HUES48 (cell line): ENCODE measurements at regions not wholly inside any gene's neighbourhood (a gene's known extent, or its start where the extent isn't known, plus 50 kb on each side); places are given as distances from the start of the nearest gene placed in this dataset.
"Not testable (repeated sequence)": the region's sequence is repeated elsewhere in the genome, so short reads cannot be mapped to it uniquely, and the experiment has no call there.

Experiments used
- H3K27ac ChIP-seq: one replicate; pipeline ENCODE4 v1.7.0; 2013; ENCODE audit warnings: low read depth, low read length, inconsistent platforms
- H3K27me3 ChIP-seq: 2 replicates; pipeline ENCODE4 v1.6.1; 2013; ENCODE audit warnings: mild to moderate bottlenecking, low read length; ENCODE audit not compliant: control insufficient read depth, insufficient read depth
- H3K36me3 ChIP-seq: 2 replicates; pipeline ENCODE4 v1.6.1; 2013; ENCODE audit warnings: low read length; ENCODE audit not compliant: control insufficient read depth, insufficient read depth
- H3K4me1 ChIP-seq: 2 replicates; pipeline ENCODE4 v1.6.1; 2013; ENCODE audit warnings: mild to moderate bottlenecking, low read length; ENCODE audit not compliant: control insufficient read depth, insufficient read depth
- H3K4me3 ChIP-seq: 2 replicates; pipeline ENCODE4 v1.5.1; 2013; ENCODE audit warnings: mild to moderate bottlenecking, low read depth, low read length
- H3K9ac ChIP-seq: 2 replicates; pipeline ENCODE4 v1.6.1; 2013; ENCODE audit warnings: mild to moderate bottlenecking, low read depth, low read length, moderate library complexity
- H3K9me3 ChIP-seq: 2 replicates; pipeline ENCODE4 v1.6.1; 2013; ENCODE audit warnings: low read length; ENCODE audit not compliant: control insufficient read depth, insufficient read depth

DNA sequence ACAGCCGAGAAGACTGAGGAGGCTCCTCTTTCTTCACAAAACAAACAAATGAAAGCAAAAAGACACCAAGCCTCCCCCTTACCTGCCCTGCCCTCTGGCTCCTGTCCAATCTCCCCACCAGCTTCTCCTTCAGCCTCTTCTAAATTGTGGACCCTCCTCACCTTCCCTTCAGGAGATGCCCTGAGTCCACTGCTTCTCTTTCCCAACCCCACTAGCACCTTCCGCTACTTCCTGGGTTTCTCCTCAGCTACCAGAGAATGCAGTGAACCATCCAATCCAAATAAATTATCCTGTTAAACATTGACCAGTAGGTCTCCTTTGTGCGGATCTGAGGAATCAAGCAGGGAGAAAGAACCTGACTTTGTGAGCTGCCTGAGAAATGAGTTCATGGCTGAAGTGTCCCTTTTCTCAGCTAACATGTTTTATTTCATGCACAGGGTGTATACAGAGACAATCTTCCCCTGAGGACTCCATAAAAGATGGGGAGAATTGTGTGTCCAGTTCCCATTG is 63.2 kb upstream of the VPREB1 start:
- Histone ChIP-seq H3K27ac (no peak overlapping the region), H3K27me3 (peaks cover 99% of the 10 kb centered on the region), H3K4me1 (no peaks in the 10 kb centered on the region), H3K9me3 (no peaks in the 10 kb centered on the region), H3K36me3 (no peaks in the 10 kb centered on the region), H3K9ac (no peak overlapping the region), H3K4me3 (no peak overlapping the region)

DNA sequence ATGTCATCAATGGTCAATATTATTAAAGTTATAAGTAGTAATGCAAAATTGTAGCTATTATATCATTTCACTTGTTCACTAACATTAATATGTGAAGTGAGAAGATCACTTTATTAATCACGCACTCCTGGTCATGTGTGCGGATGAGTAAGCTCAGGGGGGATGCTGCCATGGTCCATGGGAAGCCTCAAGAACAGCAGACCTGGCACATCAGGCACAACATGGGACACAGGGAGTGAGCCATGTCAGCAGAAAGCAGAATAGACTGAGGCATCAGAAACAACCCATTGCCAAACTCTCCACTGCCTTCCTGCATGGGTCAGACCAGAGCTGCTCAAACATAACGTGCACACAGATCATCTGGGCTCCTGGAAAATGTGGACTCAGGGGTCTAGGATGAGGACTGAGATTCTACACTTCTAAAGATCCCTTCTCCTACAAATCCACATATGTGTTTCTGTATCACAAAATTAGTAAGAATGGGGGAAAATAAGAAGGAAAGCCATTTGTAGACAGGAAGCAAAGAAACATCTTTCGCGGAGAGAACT is 63.8 kb upstream of the VPREB1 start:
- H3K9me3 ChIP-seq = no peaks in the 10 kb centered on the region
- no peaks in the 10 kb centered on the region for H3K36me3 ChIP-seq
- no peak overlapping the region for H3K4me3 ChIP-seq
- peaks cover 99% of the 10 kb centered on the region for H3K27me3 ChIP-seq
- H3K9ac ChIP-seq = no peak overlapping the region
- H3K4me1 ChIP-seq = no peaks in the 10 kb centered on the region
- no peak overlapping the region for H3K27ac ChIP-seq

DNA sequence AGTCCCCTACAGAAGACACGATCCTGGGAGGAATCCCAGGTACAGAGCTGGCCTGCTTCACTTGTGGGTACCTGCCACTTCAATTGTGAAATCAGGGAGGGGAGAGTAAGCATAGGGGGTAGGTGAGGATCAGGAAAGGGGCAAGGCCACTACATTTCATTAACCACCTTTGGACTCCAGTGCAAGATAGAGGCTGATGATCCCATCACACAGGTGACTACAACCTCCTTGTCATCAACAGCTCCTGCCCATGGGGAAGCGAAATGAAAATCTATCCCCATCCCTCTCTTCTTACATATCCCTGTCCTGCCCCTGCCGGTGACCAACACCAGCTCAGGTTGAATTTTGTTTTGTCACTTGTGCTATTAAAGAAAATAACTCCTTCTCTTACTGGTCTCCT is 64.7 kb upstream of the VPREB1 start:
- peaks cover 93% of the 10 kb centered on the region for H3K27me3 ChIP-seq
- H3K4me1 ChIP-seq = no peaks in the 10 kb centered on the region
- H3K36me3 ChIP-seq = no peaks in the 10 kb centered on the region
- no peak overlapping the region for H3K4me3 ChIP-seq
- H3K27ac ChIP-seq = no peak overlapping the region
- no peak overlapping the region for H3K9ac ChIP-seq
- H3K9me3 ChIP-seq = no peaks in the 10 kb centered on the region

DNA sequence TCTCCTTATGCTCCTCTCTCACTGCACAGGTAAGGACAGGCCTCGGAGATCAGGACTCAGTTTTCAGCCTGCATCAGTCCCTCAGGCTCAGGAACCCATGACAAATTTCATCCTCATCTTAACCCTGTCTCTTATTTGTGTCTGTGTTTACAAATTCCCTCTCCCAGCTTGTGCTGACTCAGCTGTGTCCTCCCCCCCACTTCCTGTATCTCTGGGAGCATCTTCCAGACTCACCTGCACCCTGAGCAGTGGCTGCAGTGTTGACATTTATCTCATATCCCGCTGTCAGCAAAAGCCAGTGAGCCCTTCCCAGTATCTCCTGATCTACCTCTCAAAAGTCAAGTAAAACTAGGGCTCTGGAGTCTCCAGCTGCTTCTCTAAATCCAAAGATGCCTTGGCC is 65.6 kb upstream of the VPREB1 start:
- Histone ChIP-seq H3K4me1 (no peaks in the 10 kb centered on the region), H3K27me3 (peaks cover 89% of the 10 kb centered on the region), H3K27ac (no peak overlapping the region), H3K36me3 (no peaks in the 10 kb centered on the region), H3K9ac (no peak overlapping the region), H3K4me3 (no peak overlapping the region), H3K9me3 (no peaks in the 10 kb centered on the region)

DNA sequence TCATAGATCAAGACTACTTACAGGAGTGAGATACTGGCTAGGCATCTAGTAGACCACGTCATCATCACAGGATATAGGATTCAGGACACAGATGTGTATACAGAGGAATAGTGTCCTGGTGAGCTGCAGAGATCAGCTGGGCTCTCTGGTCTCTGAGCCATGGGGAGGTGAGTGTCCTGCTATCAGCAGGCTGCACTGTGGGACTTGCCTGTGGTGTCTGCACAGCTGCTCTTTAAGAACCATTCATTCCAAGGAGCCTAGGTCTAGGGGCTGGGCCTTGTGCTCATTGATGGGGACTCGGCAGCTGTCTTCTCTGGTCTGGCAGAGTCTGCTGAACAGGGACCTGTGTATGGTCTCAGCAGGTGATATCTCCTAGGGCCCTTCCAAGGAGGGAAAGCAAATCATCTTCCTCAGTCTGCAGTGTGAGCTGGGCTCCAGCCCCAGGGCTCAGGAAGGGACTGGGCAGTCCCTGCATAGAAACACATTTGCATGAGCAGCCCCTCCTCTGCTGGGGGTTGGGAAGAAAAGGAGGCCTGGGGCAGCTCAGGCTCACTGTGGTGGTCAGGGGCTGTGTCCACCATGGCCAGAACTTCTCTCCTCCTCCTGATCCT is 66.1 kb upstream of the VPREB1 start:
- H3K27me3 ChIP-seq = peaks cover 87% of the 10 kb centered on the region
- no peak overlapping the region for H3K4me3 ChIP-seq

DNA sequence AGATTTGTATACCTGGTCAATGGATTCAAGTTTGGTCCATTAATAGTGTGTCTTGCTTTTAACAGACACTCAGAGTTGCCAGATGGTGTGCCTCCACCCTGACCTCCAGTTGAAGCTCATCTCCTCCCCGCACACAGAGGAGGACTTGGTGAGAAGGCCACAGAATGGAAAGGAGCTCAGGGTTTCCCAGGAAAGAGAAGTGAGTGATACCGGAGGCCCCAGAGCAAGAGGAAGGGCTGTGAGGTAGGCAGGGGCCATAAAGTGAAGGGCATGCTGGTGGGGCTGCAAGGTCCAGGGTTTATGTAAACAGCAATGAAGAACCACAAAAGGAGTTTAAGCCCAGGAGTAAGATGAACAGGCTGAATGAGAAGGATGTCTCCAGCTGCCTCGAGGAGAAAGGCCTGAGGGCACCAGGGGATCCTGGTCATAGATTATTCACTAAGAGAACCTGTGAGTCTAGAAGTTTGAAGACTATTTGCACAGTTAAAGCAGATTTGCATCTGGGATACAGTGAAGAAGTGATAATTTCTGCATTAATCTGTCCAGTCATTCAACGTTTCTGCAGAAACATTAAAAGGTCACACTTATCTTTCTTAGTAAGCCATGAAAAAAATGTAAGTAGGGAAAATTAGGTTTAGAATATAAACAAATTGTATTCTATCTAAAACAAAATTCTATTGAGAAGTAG is 67.5 kb upstream of the VPREB1 start:
- Histone ChIP-seq H3K27ac (no peak overlapping the region), H3K4me1 (no peaks in the 10 kb centered on the region), H3K9ac (no peak overlapping the region), H3K9me3 (no peaks in the 10 kb centered on the region), H3K27me3 (peaks cover 84% of the 10 kb centered on the region), H3K4me3 (no peak overlapping the region), H3K36me3 (no peaks in the 10 kb centered on the region)

More for the DNA sequence above, 66.1 kb upstream of the VPREB1 start:
- H3K9me3 ChIP-seq = no peaks in the 10 kb centered on the region
- H3K9ac ChIP-seq = no peak overlapping the region
- H3K27ac ChIP-seq = no peak overlapping the region
- no peaks in the 10 kb centered on the region for H3K4me1 ChIP-seq
- H3K36me3 ChIP-seq = no peaks in the 10 kb centered on the region

DNA sequence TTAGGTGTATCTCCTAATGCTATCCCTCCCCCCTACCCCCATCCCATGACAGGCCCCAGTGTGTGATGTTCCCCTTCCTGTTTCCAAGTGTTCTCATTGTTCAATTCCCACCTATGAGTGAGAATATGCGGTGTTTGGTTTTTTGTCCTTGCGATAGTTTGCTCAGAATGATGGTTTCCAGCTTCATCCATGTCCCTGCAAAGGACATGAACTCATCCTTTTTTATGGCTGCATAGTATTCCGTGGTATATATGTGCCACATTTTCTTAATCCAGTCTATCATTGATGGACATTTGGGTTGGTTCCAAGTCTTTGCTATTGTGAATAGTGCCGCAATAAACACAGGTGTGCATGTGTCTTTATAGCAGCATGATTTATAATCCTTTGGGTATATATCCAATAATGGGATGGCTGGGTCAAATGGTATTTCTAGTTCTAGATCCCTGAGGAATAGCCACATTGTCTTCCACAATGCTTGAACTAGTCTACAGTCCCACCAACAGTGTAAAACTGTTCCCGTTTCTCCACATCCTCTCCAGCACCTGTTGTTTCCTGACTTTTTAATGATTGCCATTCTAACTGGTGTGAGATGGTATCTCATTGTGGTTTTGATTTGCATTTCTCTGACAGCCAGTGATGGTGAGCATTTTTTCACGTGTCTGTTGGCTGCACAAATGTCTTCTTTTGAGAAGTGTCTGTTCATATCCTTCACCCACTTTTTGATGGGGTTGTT is 71.5 kb upstream of the VPREB1 start:
- not testable (repeated sequence) for H3K27ac ChIP-seq, H3K9ac ChIP-seq, H3K4me1 ChIP-seq, H3K36me3 ChIP-seq, H3K4me3 ChIP-seq, H3K9me3 ChIP-seq
- peaks cover 84% of the 10 kb centered on the region for H3K27me3 ChIP-seq

DNA sequence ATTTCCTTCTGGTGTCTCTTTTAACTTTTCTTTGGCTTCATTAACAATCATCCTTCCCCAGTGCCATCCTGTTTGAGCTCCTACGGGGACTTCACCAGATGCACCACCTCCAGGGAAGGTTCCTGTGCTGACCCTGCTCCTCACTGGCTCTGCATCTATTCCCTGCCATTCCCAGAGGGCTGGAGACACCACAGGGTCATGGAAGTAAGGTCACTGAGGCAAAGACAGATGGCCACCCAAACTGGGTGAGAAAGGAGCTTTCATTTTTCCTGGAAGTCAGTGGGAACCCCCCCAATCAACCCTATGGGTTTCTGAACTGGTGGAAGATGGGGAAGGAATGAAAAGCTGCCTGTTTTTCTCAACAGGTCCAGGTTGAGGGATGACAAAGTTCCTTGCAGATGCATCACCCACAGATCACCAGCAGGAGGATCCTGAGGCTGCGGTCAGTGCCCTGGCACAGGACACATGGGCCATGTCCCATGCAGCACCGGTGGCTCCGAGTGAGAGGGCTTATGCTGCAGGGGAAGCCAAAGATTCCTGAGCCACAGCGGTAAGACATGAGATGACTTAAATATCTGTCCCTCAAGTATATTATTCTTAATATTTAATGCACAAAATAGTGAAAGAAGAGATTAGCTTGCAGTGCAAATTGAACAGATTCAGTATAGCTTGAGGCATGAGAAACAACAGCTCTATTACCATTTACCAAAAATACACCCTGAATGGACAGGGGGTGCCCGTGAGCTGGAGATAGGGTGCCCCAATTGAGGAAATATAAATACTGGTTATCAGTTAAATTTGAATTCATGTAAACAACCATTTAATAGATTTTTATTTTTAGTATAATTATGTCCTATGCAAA is 73.0 kb upstream of the VPREB1 start:
- H3K9me3 ChIP-seq = no peaks in the 10 kb centered on the region
- H3K36me3 ChIP-seq = no peaks in the 10 kb centered on the region
- H3K4me1 ChIP-seq = no peaks in the 10 kb centered on the region
- H3K4me3 ChIP-seq = no peak overlapping the region
- H3K27me3 ChIP-seq = peaks cover 85% of the 10 kb centered on the region
- no peak overlapping the region for H3K27ac ChIP-seq
- H3K9ac ChIP-seq = no peak overlapping the region

DNA sequence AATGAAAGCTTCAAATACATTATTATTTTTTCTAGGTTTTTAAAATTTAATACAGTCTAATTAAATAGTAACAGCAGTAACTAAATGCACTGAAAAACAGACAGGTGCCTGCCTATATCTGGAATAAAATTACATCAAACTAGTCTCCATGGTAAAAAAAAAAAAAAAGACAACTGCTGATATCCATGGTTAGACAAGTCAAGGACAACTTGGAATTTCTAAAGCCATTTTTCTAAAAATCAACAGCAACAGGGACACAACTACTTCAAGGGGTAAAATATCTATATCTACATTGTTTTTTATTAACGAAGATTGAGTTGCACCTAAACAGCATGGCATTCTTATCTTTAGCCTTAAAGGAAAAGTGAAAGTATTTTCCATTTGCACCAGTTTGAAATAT is 74.7 kb upstream of the VPREB1 start:
- Histone ChIP-seq H3K4me1 (no peaks in the 10 kb centered on the region), H3K27me3 (peaks cover 91% of the 10 kb centered on the region), H3K4me3 (no peak overlapping the region), H3K9ac (no peak overlapping the region), H3K9me3 (no peaks in the 10 kb centered on the region), H3K36me3 (no peaks in the 10 kb centered on the region), H3K27ac (no peak overlapping the region)

DNA sequence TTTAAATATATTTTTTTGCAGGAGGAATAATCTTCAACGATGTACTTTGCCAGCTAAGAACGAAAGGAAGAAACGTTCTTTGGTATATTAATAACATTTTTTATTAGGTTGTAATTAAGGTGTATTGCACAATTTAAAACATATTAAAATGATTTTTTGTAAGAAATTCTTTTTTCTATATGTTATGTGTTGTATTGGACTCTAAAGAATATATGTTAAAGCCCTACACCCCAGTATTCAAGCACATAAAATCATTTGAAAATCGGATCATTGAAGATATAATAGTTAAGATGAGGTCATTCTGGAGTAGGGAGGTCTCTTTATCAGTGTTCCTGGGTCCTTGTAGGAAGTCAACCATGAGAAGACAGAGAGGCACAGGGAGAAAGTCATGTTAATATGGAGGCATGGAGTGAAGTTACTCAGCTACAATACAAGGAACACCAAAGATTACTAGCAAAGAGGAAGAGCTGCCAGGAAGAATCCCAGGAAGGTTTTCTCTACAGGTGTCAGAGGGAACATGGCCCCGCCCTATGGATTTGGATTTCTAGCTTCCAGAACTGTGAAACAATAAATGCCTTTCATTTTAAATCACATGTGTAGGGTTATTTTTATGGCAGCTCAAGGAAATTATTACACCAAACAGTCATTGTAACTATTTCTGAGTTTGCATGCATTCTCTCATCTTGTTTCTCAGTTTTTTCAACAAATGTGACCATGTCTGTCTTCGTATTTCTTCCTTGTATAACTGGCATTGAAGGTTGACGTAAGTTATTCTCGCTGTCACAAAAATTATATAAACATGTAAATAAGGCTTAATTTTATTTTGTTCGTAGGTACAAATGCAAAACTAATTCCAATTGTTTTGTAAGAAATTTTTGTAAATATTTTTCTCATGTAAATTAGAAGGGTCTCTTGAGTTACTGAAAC is 75.4 kb upstream of the VPREB1 start:
- Histone ChIP-seq H3K9me3 (no peaks in the 10 kb centered on the region), H3K4me1 (no peaks in the 10 kb centered on the region), H3K4me3 (peak overlapping the region; percentile 30; the same call in 1 of the 2 replicates), H3K36me3 (no peaks in the 10 kb centered on the region), H3K9ac (no peak overlapping the region), H3K27ac (no peak overlapping the region), H3K27me3 (peaks cover 95% of the 10 kb centered on the region)
